SIG-M5 (cell line): ENCODE measurements at regions not wholly inside any gene's neighbourhood (a gene's known extent, or its start where the extent isn't known, plus 50 kb on each side); places are given as distances from the start of the nearest gene placed in this dataset.

Experiments used
- DNase-seq: peaks from one replicate; lab custom pipeline; 2025; lab: John Stamatoyannopoulos, UW

DNA sequence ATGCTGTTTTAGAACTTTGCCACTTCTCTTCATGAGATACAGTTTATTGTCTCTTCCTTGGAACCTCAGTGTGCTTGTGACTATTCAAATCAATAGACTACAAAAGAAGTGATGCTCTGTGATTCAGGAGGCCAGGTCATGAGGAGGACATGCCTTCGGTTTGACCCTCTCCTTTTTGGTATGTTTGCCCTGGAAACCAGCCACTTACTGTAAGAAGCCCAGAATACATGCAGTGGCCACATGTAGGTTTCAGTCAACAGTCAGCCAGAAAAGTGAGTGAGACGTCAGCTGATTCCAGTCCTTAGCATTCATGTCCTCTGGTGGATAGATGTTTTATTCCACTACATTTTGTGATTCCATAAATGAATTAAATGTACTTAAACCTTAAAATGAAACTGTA lies 328.7 kb downstream of the PCDH18 start:
- DNase-seq: no peak

DNA sequence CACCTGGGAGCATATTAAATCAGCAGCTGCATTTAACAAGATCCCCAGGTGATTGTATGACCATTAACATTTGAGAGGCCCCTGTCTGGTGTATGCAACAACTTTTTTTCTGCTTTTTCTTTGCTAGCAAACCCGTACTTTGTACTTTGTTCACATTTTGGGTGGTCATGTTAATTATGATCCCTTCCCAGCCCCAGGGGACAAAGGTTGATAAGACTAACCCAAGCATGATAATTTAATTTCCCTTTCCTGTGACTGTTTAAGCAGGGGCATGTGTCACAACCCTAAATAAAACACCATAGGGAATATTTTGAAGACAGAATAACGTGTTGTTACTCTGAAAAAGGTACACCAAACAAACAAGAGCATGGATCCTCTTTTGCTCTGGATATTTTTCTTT lies 332.0 kb downstream of the PCDH18 start:
- no peak for DNase-seq

- DNase-seq: no peak
Measured at GRCh38 chr4:137198791-137199190, 333.5 kb downstream of the PCDH18 start.

GRCh38 chr4:137194670-137195069 lies 337.6 kb downstream of the PCDH18 start:
- no peak for DNase-seq

DNA sequence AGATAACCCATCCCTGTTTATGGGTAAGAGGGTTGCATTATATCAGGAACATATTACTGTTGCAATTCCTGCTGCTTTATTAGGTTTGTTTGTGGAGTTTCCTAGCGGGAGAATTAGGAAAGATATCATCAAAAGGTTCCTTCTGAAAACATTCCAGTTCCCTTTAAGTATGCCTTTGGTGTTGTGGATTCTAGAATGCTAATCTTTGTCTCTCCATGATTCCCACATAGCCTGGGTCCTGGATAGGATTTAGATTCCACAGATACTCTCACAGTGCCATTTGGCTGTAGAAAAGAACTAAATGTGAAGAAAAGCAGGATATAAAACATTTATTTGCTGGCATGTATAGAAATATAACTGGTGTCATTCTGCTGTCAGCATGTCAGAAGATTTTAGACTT lies 338.7 kb downstream of the PCDH18 start:
- no peak for DNase-seq

DNA sequence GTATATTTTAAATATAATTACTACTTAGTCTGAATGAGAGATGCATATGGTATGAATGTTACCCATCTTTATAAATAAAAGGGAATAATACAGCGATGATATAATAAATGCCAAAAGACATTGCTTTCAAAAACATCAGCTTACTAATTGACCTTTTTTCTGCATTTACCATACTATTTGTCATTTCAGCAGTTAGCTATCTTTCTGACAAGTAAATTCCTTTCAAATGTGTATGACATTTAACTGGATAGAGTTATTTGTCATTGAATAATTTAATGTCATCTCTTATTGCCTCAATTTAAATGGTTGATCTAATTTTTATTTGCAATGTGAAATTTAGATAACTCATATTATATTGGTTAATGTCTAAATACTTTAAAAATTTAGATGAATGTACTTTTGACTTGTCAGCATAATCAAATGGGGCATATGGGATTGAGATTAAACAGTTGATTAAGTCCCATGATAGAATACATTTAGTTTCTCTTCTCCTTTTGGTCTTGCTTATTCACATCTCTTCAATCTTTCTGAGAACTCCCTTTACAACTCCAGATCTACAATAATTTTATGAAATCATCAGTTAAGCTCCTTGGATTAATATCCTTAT lies 350.9 kb downstream of the PCDH18 start:
- no peak for DNase-seq

- DNase-seq: no peak
Measured at GRCh38 chr4:137180349-137180748, 351.9 kb downstream of the PCDH18 start.

- DNase-seq: no peak
Measured at GRCh38 chr4:137156807-137157206, 375.5 kb downstream of the PCDH18 start.

- DNase-seq: no peak
Measured at GRCh38 chr4:137156054-137156453, 376.2 kb downstream of the PCDH18 start.

- DNase-seq: no peak
Measured at GRCh38 chr4:137131201-137131600, 401.1 kb downstream of the PCDH18 start.

DNA sequence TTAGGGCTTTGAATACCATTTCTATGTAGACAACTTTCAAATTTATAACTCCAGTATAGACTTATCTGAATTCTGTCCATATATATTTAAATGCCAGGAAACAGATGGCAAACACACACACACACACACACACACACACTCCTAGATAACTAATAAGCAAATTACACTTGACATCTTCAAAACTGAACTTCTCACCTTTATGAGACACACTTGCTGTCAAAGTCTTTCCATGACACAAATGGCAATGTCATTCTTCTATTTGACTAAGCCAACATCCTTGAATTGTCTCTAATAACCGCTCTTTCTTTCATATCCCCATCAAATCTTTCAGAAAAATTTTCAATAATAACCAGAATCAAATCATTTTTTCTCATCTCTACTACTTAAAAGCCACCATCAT lies 402.4 kb downstream of the PCDH18 start:
- no peak for DNase-seq

DNA sequence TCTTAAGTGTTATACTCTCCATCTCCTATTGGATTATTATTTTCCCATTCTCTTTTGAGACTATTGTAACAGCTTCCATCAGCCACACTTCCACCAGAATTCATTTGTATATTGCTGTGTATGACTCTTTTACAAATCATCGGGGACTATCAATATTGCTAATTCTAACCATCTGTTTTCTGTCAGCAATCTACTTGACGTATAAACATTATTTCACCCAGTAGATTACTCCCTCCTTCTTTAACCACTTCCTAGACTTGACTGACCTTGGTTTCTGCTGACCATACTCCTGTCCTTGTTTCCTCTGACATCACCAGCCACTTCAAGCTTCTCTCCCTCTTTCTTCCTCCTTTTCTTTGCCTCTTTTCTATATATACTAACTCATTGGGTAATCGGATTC lies 402.9 kb downstream of the PCDH18 start:
- DNase-seq: no peak

DNA sequence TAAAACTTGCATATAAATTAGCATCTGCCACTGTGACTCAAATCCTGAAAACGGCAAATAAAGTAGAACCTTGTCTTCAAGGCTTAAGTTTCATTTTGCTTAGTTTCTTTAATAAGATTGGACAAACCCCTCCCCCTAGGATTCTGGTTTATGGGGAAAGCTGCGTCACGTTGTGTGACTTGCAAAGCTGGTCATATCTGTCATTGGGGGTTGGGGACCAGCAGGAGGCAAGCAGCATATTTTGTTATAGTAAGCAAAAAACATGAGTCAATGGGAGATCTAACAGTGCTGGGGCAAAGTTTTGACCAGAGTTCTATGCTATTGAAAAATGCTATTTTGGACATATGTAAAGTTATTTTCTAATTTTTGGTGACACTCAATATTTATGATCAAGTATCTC lies 407.3 kb downstream of the PCDH18 start:
- DNase-seq: no peak

GRCh38 chr4:137124278-137124932 lies 407.9 kb downstream of the PCDH18 start:
- no peak for DNase-seq

DNA sequence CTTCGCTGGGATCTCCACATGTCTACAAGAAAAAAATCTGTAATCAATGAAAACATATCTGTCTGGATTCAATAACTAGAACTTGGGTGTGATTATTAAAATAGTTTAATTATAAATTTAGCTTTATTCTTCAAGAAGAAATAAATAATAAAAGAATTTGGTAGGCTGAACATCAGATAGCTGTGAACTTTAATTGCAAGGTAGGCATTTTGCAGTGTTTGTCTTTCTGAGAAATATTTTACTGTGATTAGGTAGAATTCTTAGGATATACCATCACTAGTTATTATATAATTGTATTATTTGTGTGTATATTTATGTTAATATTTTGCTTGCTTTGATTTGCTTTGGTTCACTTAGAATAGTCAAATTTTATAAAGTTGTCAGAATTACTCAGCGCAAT lies 409.4 kb downstream of the PCDH18 start:
- no peak for DNase-seq

GRCh38 chr4:137116144-137116543 lies 416.1 kb downstream of the PCDH18 start:
- DNase-seq: no peak

DNA sequence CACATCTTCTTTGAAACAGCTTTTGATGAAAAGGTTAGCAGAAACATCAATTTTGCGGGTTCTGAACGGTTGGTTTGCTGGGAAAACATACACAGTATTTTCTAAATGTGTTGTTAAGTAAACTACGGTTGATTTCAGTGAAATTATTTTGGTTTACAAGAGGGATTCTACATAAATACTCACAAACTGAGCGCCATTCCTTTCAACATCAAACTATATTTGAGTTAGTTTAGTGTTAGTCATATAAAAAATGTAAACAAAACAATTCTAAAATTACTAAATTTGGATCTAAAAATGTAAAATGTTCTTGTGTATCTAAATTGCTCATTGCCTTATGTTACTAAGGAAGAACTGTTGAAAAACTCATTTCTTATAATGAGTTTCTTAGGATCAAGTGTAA lies 425.6 kb downstream of the PCDH18 start:
- DNase-seq: no peak

DNA sequence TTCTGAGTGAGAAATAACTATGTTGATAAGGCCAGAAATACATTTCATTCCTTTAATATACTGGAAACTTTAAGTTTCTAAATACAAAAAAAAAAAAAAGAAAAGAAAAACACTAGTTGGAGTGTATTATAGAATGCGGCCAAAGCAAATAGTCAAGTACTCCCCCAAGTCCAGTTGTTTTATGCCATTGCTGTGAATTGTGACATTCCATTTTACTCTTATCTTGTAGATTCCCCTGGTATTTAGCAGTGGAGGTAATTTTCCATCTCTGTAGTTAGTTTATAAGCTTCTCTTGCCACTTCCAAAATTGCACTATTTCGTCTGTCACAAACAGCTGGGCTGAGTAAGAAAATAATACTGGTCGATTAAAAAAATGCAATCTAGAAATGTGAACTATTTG lies 426.0 kb downstream of the PCDH18 start:
- DNase-seq: no peak

- no peak for DNase-seq
Measured at GRCh38 chr4:137090951-137091350, 441.3 kb downstream of the PCDH18 start.

- no peak for DNase-seq
Measured at GRCh38 chr4:137083571-137084135, 448.6 kb downstream of the PCDH18 start.

- DNase-seq: no peak
Measured at GRCh38 chr4:137082061-137082460, 450.2 kb downstream of the PCDH18 start.

DNA sequence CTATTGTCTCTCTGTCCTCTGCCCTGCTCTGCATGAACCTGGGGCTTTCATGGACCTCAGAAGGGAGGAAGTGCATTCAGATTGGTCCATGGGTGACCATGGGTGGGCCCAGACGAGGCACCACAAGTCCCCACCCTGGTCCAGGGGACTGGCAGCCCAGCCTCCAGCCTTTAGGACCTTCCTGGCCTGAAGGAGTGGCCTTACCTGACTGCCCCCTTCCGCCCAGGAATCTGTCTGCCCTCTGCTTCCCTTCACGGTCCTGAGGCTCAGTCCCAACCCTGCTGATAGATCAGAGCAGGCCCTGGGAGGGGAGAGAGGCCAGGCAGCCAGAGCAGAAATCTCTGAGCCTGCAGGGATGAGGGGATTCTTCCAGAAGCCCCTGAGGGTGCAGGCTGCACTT lies 455.4 kb downstream of the PCDH18 start:
- DNase-seq: no peak

DNA sequence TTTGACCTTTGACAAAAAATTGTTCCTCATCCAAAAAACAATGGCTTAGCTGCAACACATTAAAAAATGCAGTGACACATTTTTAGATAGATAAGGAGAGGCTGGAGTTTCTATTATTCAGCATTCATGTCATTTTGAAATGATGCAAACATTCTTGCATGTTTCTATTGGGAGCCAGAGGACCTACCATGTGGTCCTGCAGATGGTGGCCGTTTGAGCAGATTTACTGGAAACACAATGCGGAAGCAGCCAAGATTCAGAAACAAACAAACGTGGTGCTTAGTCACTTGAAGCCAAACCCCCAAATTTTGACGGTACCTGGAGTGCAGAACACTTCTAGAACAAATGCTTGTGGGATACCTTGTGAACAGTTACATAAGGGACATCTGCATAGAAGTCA lies 456.7 kb downstream of the PCDH18 start:
- DNase-seq: no peak

DNA sequence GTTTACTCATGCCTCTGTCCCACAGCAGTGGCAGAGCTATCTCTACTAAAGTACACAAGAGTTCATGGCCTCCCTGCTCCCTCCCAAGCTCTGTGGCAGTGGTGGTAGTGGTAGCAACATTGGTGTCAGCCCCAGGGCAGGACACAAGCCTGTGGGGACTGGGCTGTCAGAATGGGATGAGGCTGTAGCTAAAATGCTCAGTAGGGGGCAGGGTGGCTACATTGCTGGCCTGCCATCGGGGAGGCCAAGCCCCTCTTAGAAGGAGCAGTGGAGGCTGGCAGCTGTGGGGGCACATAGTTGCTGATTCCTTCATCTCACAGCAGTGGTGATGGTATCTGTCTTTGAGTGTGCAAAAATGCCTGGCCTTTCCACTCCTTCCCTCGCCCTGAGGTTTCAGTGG lies 461.7 kb downstream of the PCDH18 start:
- DNase-seq: no peak
